Activated CD4-positive, alpha-beta T cell treated with anti-CD3 and anti-CD28 coated beads, Interleukin-2, amount 50 U/mL, for 48 hours (primary cell): ENCODE measurements at regions not wholly inside any gene's neighbourhood (a gene's known extent, or its start where the extent isn't known, plus 50 kb on each side); places are given as distances from the start of the nearest gene placed in this dataset.

Experiments used
- DNase-seq, 2 experiments: peaks; one replicate each; pipeline ENCODE4 v3.0.0-alpha.2; 2020

DNA sequence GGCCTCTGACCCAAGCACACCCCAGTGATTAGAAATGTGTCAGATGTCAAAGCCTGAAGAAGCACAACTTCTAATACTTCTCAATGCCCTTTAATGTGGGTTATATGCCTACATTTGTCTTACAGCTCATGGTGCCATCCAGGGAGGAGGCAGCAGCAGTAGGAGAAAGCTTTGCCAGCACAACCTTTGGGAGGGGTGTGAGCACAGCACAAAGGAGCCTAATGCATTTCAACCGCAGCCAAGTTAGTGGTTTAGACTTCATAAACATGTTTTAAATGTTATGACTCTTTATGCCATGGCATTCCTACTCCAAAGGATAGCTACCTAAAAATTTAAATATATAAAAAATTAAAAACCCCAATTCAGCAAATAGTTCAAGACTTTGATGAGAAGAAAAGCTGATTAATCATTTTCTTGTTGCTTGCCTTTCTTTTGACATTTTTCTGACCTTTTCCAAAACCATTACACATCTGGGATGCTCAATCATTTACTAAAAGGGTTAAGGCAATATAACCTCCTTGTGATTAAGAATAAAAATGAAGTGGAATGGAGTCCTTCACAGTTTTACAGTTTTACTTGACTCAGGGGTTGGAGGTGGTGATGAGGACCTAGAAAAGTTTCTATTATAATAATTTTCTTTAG lies 142.7 kb downstream of the DLEU7 start:
- DNase-seq, result no peak

DNA sequence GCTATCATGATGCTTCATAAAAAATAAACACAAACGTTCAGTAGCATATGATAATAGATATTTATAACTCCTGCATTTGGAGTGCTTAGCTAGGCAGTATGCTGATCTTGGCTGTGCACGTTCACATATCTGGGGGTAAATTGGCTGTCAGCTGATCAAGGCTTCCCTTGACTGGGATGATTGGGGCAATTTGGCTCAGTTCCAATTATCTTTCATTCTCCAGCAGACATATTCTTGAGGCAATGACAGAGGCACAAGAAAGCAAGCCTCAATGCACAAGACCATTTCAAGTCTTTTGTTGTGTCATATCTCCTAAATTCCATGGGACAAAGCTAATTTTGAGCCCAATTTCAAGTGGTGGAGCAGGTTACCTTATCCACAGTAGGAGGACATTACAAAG lies 142.0 kb downstream of the DLEU7 start:
- DNase-seq, result no peak

DNA sequence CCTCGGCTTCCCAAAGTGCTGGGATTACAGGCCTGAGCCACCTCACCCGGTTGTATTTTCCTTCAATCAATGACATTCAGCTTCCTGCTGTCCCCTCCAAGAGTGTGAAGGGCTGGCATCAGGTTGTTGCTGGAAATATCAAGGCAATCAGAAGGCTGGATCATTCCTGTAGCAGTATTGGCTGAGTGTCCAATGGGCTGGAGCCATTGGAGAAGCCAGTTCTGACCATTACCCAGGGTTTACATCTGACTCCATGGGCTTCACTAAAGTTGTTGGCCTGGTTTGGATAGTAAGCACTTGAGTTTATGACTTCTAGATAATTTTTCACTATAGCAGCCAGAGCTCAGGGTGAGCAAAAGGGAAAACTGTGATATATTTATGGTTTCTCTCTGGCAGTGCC lies 137.0 kb downstream of the DLEU7 start:
- DNase-seq, result no peak

DNA sequence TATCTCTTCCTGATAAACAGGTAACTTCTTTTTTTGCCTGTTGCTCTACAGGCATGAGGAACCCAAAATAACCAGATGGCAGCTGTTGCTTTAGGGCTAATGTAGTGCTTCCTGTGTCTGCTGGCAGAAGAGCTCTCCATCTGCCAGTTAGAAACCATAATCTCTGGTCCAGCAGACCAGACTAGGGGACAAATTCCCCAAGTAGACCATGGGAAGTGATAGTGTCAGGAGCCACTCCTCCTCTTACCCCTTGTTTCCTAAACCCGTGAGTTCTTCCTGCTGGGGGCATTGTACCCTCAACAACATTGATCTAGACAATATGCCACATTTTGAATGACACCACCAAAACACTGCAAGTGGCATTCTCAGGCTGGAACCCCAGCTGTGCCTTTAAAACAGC lies 135.9 kb downstream of the DLEU7 start:
- DNase-seq, result no peak

DNA sequence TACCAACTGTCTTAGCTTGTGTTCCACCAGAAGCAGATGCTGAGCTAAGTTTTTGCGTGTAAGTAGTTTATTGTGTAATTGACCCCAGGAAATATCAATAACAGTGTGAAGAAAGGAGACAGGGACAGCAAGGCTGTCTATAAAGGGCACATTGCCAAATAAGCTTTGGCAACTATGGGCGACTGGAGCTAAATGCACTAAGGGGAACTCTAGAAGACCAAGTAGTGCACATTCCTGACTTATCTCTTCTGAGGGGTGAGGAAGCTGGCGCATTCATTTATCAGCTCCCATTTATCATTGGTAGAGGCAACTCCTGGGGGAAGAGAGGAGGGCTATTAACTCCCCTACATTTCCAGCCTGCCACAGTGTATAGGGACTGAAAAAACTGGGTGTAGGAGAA lies 135.0 kb downstream of the DLEU7 start:
- DNase-seq, result no peak

DNA sequence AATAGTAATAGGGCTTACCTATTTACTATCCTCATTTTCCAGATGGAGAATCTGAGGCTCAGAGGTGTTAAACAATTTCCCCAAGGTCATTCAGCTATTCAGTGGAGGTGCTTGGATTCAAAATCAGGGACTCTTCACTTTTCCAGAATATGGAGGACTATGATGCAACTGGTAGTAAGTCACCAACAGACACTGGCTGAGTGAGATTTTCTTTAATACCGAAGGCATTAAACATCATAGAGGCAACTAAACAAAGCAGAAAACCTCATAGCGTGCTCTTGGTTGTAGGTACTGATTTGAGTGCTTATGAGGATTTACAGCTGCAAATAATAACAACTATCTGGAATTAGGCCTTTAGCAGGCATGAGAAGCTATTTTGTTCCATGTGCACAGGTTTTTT lies 134.4 kb downstream of the DLEU7 start:
- DNase-seq, result no peak

DNA sequence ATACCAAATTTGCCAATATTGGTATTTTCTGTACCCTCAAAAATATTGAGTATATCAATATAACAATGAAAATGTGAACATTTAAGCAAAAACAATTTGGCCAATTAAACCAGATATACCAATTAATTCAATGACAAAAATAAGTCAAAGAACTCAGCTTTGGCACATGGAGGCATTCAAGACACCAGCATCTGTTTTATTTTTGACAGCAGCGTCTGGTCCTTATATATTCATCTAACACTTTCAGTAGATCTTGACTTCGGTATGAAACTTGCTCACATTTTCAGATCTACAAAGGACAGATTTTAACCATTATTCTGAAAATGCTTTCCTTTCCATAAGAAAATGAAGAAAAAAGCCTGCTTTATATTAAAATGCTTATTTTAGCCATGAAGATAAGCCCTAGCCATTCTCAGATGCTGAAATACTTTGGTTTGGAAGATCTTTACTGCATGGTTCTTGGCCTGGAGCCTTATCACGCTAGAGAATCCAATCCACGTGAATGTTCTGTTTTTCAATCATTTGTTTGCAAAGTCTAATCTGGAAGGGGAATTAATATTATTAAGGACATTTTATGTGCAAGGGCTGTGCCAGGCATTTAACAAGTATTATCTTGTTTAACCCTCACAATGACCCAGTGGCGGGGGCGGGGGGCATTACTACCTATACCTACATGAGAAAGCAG lies 132.2 kb downstream of the DLEU7 start:
- DNase-seq, result no peak

DNA sequence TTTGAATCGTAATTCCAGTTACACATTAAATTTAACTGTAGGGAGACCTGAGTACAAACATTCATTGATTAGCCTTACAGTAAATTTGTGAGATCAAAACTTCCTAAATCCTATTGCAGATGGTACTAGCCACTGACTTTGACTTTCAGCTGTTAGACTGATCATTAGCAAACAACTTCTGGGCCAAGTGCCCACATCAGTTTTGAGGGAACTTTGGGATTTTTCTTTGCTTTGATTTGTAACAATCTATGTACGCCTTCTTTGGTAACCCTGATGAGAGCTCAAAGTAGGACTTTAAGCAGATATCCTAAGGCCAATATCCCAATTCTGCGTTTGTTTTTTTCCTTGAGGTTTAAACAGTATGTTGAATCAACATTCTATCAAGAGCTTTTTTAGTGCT lies 131.5 kb downstream of the DLEU7 start:
- no peak for DNase-seq

DNA sequence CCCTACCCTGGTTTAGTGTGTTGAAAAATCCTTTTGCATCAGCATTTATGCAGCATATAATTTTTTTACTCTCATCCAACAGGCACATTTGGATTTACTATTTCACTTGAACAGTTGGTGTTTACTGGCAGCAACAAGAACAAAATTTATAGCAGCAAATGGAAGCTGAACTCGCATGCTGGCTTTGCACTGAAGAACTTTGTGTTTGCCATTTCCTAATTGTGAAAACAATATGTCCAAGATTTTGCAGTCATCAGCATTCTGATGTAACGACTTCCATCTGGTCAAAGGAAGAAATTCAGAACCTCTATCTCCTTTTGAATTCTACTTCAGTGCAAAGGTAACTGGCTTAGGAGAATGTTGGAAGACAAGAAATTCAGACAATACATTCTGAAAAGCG lies 131.0 kb downstream of the DLEU7 start:
- no peak for DNase-seq

DNA sequence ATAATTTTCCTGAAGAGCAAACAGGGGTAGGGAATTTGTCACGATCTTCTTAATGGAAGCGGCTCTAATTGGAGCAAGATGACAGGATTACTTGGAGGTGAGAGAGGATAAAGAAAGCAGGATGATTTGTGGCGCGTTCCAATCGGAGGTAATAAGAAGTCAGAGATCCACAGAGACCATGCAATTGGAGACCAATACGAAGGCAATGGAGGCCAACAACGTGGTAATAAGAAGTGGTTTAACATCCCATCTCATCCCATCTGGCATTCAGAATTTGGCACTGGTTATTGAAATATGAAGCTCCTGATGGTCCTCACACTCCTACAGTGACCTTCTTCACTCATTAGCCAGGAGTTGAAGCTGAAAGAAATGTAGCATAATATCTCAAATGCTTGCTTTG lies 130.6 kb downstream of the DLEU7 start:
- no peak for DNase-seq

DNA sequence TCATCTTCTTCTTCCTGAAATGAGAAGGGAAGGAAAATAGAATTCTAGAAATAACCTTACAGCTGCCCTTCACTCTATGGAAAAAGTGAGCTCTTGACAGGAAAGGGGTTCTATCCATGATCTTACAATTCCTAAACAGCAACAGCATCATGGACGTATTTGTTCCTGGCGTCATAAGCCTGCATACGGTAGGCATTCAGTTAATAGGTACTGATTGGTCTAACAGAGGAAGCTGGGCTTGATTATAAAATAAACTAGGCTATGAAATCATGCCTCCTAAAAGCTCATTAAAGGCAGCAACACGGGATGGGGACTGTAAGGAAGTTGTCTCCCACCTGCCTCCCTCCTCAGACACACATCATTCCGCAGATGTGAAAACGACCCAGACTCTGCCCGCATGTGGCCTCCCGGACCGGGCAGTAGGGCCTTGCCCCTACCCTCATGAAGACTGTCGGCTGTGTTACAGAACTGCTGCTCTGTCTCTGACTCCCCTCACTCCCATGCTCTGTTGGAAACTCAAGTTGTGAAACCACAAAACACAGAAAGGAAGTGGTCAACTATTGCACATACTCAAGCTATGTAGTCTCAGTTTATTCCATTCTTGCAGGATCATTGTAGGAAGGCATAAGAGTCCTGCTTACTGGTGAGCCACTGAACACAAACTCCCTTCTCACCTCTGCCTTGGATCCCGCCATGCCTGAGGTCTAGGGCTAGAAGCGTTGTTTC lies 129.8 kb downstream of the DLEU7 start:
- DNase-seq, result peak; percentile 3 to 10

DNA sequence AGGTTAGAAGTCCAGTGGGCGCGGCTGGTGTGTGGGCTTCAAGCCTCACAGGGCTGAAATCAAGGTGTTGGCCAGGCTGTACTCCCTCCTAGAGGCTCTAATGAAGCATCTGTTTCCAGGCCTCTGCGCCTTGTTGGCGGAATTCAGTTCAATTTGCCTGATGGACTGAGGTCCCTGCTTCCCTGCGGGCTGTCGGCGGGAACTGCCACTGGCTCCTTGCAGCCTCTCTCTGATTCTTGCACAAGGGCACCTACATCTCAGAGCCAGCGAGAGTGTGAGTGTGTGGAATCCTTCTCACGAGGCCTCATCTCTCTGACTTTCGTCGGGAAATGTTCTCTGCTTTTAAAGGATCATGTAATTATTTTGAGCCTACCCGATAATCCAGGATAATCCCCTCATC lies 128.6 kb downstream of the DLEU7 start:
- DNase-seq, result no peak

DNA sequence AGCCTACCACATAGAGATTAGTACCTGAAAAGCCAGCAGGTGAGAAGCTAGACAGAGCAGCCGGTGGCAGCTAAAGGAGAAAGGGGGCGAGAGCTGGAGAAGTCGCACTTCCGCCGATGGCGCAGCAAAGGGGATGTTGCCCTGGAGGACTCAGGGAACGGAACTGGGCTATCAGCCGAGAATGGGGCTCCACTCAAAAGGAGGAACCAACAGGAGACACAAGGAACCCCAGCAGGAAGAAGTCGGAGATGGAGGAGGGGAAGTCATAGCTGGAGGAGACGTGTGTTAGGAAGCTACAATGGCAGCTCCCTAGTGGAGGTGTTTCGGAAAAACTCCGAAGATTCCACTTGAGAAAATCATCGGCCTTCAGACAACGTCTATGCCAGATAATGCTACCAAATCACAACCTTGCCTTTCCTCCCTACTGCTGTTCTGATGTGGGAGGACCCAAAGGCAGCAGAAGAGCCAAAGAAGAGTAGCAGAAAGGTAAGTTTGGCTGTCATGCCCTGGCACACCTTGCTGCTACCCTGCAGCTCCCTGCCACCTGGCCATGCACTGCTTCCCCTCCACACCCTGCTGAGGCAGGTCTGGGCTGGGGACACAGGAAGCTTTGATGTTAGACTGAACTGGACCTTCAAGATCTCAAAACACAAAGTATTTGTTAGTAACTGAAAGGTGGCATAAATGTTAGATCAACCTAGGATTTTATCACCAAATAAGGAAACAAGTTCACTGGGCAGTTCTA lies 127.9 kb downstream of the DLEU7 start:
- no peak for DNase-seq

DNA sequence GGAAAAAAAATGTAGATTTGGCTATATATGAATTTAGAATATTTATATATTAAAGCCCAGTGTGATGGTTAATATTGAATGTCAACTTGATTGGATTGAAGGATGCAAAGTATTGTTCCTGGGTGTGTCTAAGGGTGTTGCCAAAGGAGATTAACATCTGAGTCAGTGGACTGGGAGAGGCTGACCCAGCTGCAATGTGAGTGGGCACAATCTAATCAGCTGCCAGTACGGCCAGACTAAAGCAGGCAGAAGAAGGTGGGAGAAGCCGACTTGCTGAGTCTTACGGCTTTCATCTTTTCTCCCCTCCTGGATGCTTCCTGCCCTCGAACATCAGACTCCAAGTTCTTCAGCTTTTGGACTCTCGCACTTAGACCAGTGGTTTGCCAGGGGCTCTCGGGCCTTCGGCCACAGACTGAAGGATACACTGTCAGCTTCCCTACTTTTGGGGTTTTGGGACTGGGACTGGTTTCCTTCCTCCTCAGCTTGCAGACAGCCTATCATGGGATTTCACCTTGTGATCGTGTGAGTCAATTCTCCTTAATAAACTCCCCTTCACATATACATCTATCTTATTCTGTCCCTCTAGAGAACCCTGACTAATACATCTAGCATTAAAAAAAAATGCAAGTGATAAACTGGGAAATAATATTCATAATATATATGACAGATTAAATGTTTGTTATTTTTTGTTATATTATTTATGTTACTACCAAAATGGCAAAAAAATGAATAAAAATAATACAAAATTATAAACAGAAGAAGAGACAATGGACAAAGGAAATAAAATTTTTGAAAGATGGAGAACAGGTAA lies 122.4 kb downstream of the DLEU7 start:
- no peak for DNase-seq

DNA sequence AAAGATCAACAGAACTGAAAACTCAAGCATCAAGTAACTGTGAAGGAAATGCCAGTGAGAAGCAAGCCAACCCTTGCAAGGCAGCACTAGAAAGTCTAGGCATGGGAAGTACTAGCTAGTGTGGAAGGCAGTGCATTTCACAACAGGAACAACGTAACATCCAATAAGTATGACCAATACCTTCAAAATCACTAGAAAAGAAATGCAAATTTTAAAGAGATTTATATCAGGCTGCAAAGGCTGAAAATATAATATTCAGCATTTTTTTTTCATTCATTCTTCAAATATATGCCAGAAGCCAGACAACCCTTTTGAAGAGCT lies 121.9 kb downstream of the DLEU7 start:
- no peak for DNase-seq

DNA sequence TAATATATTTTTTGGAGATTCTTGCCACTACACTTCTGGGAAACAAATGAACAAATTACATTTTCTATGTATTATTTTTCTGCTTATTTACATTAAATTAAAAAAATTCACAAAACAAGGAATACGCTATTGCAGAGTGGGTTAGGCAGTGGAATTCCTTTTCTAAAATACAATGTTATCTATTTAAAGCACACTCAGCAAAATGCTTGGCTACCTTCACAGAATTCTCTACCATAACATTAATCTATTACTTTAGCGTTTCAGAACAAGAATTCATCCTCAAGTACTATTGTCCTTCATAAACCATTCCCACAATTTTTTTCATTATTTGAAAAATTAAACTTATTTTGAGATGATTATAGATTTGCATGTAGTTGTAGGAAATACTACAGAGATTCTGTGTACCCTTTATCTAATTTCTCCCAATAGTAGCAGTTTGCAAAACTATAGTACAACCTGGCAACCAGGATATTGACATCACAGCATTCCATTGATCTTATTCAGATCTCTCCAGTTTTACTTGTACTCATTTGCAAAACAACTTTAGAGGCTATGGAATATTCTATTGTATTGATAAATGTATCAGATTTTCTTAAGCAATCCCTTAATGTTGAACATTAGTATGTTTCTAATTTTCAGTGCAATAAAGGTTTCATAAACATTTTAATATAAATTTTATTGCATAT lies 120.9 kb downstream of the DLEU7 start:
- DNase-seq, result no peak

DNA sequence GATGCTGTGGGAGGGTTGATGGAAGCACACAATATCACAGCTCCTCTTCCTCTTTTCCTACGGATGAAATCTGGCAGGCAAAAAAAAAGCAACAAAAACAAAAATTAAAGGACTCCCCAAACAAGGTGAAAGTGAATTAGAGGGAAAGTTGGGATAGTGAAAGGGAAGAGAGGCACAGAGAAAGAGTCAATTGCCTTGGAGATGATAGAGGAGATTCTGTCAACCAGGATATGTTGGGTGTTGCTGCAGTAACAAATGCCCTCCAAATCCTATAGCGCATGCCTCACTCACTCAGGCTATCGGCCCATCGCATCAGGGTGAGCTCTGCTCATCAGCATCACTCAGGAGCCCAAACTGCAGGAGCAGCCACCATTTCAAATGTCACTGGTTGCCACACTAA lies 119.1 kb downstream of the DLEU7 start:
- no peak for DNase-seq

DNA sequence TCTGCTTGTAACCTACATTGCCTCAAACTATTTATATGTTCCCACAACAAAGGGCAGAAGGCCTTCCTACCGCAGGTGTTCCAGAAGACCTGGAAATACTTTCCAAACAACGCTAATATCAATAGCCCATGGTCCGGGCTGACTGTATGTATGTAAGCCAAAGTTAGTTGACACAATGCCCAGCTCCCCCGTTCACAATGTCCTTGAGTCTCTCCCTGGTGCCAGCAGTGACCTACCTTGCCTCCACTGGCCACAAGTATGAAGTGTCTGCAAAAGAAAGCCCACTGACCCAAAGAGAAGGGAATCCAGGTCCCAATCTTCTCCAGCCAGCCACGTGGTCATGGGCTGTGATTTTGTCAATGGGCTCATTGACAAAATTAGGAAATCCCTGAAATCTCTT lies 118.6 kb downstream of the DLEU7 start:
- DNase-seq, result no peak

DNA sequence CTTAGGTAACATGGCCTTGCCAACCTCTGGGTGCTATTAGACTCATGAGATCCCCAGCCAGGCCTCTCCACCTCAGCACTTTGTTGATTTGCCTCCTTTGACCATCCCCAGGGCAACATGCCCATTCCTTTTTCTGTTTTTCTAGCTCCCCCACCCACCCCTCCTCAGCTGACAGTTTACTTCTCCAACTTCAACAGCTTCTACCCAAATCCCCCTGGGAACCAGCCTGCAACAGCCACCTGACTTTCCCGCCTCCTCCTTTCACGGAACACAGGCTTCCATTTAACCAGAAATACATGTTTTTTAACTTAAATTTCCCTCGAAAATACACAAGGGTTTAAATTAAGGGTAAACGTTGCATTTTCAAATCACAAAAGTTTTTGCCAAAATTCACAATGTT lies 117.3 kb downstream of the DLEU7 start:
- DNase-seq, result no peak

DNA sequence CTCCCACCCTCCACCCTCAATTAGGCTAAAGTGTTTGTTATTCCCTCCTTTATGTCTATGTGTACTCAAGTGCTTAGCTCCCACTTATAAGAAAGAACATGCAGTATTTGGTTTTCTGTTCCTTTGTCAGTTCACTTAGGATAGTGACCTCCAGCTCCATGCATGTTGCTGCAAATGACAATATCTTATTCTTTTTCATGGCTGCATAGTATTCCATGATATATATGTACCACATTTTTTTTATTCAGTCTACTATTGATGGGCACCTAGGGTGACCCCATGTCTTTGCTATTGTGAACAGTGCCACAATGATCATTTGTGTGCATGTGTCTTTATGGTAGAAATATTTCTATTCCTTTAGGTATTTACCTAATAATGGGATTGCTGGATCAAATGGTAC lies 114.3 kb downstream of the DLEU7 start:
- no peak for DNase-seq

DNA sequence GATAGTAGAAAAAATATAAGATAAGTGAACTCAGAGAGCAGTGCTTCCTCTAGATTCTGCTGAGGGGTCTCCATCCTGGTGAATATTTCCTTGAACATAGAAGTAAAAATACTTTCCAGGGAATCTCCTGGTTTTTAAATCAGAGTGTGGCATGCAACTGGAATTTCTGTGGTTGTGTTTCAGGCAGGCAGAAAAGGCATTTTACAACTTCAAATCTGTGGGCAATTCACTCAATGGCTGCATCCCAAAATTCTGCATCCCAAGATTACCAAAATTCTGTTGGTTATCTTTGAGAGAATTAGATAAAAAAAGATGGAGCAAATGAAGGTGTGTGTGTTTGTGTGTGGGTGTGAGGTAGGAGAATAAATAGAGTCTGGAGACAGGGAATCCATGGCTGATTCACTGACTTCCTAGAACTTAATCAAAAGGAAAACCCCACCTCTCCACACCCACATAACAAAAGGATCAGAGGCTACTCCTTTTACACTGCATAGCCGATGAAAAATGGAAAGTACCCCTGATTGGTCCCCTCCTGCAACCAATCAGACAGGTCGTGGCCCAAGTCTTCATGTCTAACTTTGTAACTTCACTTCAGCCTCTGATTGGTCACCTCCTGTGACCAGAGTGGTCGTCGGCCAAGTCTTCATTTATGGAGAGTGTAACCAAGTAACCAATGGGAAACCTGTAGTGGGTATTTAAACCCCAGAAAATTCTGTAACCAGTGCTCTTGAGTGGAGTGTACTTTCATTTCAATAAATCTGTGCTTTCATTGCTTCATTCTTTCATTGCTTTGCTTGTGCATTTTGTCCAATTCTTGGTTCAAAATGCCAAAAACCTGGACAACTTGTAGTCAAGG lies 112.8 kb downstream of the DLEU7 start:
- DNase-seq, result no peak
